GM12878 (cell line): ENCODE measurements at regions not wholly inside any gene's neighbourhood (a gene's known extent, or its start where the extent isn't known, plus 50 kb on each side); places are given as distances from the start of the nearest gene placed in this dataset.

Source experiments
- CTCF ChIP-seq, 3 experiments: IDR thresholded peaks in 2 of 3; conservative IDR thresholded peaks in 1 of 3; 2 replicates each; pipeline ENCODE4 v1.5.1; 2011; ENCODE audit warnings: low read depth in 3 of 3, low read length in 3 of 3, mild to moderate bottlenecking in 3 of 3, control low read depth in 2 of 3, moderate library complexity in 2 of 3, inconsistent platforms in 1 of 3, mixed read lengths in 1 of 3; ENCODE audit not compliant: control insufficient read depth in 2 of 3, insufficient read depth in 1 of 3; ENCODE audit errors: extremely low read depth in 1 of 3
- EGR1 ChIP-seq, 2 experiments: IDR thresholded peaks; 1 replicate in 1 of 2; 2 replicates in 1 of 2; pipeline ENCODE4 v1.6.1; 2011 to 2012; ENCODE audit warnings: low read depth in 2 of 2, low read length in 2 of 2, borderline replicate concordance in 1 of 2, mild to moderate bottlenecking in 1 of 2, moderate library complexity in 1 of 2
- JUNB ChIP-seq: IDR thresholded peaks from 2 replicates; pipeline ENCODE4 v1.6.1; 2016; ENCODE audit warnings: antibody characterized with exemption, mild to moderate bottlenecking

GRCh38 chr16:54647725-54648221 lies 282.9 kb upstream of the IRX5 start:
- TF ChIP-seq JUNB (no peak), CTCF (IDR thresholded peaks at IDR 0.05 in 2 of 3, conservative IDR thresholded peaks at IDR 0.05 in 1 of 3; ENCODE audit: control insufficient read depth in 2 of 3, extremely low read depth in 1 of 3, insufficient read depth in 1 of 3, low read depth in 3 of 3, low read length in 3 of 3) (no peak), EGR1 (IDR thresholded peaks at IDR 0.05; ENCODE audit: borderline replicate concordance in 1 of 2, low read depth in 2 of 2, low read length in 2 of 2) (no peak)
